GM12872 (cell line): ENCODE measurements at regions not wholly inside any gene's neighbourhood (a gene's known extent, or its start where the extent isn't known, plus 50 kb on each side); places are given as distances from the start of the nearest gene placed in this dataset.

ENCODE experiments used
- TF ChIP-seq, protein P1 (sequence below): IDR thresholded peaks from 3 replicates; pipeline ENCODE4 v1.5.1; 2011; ENCODE audit warnings: low read depth, mild to moderate bottlenecking, low read length, moderate library complexity; ENCODE audit not compliant: insufficient read depth

DNA sequence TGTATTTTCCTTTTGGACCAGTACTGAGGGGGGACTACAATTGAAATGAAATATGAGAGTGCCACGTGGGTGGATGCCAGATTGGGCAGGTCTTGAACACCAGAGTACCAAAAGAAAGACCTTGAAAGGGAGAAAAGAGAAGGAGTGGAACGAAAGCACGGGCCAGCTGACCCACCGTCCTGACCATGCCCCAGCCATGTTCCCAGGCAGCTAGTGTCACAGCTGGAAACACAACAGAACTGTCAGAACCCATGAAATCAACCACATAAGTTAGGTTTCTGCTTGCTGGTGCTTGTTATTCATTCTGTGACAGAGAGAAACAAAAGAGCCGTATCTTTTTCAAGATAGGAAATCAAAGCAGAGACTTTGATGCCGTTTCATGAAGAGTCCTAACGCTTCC is 268.8 kb downstream of the MEX3B start:
- TF ChIP-seq, protein P1, sequence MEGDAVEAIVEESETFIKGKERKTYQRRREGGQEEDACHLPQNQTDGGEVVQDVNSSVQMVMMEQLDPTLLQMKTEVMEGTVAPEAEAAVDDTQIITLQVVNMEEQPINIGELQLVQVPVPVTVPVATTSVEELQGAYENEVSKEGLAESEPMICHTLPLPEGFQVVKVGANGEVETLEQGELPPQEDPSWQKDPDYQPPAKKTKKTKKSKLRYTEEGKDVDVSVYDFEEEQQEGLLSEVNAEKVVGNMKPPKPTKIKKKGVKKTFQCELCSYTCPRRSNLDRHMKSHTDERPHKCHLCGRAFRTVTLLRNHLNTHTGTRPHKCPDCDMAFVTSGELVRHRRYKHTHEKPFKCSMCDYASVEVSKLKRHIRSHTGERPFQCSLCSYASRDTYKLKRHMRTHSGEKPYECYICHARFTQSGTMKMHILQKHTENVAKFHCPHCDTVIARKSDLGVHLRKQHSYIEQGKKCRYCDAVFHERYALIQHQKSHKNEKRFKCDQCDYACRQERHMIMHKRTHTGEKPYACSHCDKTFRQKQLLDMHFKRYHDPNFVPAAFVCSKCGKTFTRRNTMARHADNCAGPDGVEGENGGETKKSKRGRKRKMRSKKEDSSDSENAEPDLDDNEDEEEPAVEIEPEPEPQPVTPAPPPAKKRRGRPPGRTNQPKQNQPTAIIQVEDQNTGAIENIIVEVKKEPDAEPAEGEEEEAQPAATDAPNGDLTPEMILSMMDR: no peak

DNA sequence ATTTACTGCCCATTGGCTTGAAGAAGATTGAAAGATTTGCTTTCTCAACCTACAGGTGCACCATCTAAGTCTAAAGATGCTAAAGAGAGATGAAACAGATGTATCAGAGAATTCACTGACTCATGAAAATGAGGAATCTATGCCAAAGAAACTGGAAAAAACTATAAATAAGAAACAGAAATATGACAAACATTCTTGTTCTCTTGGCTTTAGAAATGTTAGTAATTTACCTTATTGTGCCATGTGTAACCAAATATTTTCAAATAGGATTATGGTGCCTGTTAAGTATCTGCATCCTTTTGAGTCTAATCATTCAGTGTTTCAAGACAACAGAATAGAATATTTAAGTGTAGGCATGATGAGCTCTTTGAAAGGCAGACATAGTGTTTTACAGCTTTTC is 271.5 kb downstream of the MEX3B start:
- TF ChIP-seq, protein P1: no peak

DNA sequence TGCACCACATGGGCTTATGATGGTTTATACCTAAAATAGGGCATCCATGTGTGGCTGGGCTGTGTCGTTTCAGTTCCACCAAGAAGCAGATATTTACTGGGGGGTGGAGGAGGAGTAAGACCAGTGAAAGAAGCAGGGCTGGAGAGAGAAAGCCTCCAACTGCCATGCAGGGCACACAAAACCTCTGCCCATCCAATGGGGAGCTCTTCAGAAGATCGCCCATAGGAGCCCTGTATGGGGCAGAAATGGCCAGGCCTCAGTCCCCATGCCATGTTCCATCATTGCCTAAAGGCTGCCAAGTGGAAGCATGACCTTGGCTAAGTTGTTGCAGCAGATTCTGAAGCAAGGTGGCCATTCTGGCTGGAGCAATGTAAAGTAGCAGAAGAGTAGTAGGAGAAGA is 277.0 kb downstream of the MEX3B start:
- TF ChIP-seq, protein P1: no peak

DNA sequence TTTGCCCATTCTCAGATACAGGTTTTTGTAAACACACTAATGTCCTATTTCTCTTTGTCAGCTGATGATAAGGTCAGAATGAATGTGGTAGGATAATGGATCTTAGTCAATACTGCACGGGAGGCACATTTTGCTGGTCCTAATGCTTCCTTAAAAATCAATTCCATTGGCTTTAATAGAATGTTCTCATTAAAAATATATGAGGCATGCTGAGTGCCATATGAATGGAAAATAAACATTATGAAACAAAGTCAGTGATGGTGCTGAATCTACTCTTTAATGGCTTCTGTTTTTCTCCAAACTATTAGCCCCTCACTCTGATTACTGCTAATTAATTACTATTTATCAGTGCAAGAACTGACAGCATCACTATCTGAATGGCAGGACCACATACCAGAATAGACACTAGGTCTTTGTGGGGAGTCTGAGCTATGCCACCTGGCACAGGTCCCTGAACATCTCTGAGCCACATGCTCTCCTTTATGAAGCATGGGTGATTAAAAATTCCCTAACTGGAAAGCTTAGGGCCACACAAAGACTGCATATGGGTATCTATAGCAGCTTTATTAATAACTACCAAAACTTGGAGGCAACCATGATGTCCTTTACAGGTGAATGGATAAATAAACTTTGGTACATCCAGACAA is 278.9 kb downstream of the MEX3B start:
- TF ChIP-seq, protein P1: no peak

DNA sequence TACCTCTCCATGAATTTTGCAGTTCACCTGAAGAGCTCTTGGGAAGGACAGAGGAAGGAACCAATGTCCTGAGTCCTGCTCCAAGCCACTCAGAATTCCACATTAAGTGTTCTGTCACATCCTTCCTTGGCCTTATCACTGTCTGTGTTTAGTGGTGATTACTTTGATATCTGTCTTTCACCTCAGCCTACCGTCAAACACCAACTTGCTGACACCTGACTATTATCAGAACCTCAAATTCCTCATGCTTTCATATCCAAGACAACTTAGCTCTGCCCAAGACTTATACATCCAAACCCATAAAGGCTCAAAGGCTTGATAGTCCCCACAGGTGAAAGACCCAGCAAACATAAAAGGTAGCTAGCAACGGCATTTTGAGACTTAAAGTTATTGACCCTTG is 280.0 kb downstream of the MEX3B start:
- TF ChIP-seq, protein P1: no peak

DNA sequence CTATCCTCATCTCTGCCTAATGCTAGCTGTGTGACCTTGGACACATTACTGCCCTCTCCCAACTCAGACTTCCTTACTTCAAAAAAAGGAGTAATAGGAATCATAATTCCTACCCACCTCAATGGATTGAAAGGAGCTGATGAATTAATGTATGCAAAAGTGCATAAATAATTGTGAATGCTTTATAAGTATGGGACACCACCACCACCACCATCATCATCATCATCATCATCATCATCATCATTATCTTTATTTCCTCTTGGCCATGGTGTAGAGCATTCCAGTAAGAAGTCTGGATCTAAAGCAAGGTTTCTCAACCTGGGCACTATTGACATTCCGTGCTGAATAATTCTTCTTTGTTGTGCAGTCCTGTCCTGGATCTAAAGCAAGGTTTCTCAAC is 282.5 kb downstream of the MEX3B start:
- TF ChIP-seq, protein P1: no peak

DNA sequence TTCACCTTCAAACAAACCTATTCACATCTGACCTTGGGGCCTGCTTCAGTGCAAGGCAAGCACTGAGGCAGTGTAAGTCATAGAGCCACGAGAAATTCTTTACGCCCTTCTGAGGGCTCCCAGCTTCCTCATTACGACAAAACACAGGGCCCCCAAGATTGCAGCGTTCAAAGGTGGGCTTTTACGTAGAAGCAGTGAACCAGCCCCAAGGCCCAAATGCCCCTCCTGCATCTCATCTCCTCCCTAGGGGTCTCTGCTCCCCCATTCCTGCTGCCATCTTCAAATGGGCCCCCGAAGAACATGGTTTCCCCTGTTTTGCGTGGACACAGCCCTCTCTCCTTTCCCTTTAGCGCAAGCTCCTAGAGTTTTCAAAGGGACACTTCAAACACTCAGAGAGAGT is 285.1 kb downstream of the MEX3B start:
- TF ChIP-seq, protein P1: no peak
